Lung (tissue), 11 donors: ENCODE measurements at regions not wholly inside any gene's neighbourhood (a gene's known extent, or its start where the extent isn't known, plus 50 kb on each side); places are given as distances from the start of the nearest gene placed in this dataset.
A peak's percentile ranks its signal among the peaks of the same experiment; 100 is the strongest.

Experiments
- ATAC-seq: fragments of 200-7000 bp; cut with Tn5 transposase; one replicate; pipeline ENCODE4 v1.9.1; 2020; ENCODE audit warnings: moderate number of reproducible peaks; ENCODE audit not compliant: insufficient read depth, low FRiP score
- DNase-seq, 3 donors: peaks; one replicate each; pipeline ENCODE4 v3.0.0-alpha.2; 2013 to 2017
- H3K27ac ChIP-seq, 2 donors: one replicate each; pipeline ENCODE4 v1.5.1; 2013; ENCODE audit warnings: mild to moderate bottlenecking in 2 of 2, moderate library complexity in 2 of 2, control low read depth in 1 of 2, inconsistent platforms in 1 of 2, low read depth in 1 of 2, low read length in 1 of 2
- H3K27me3 ChIP-seq, 3 donors: one replicate each; pipeline ENCODE4 v1.5.1; 2013; ENCODE audit warnings: low read length in 2 of 3; ENCODE audit not compliant: control insufficient read depth in 3 of 3, insufficient read depth in 3 of 3
- H3K36me3 ChIP-seq, 4 donors: one replicate each; pipeline ENCODE4 v1.5.1; 2013; ENCODE audit warnings: low read length in 4 of 4, mild to moderate bottlenecking in 1 of 4, moderate library complexity in 1 of 4; ENCODE audit not compliant: control insufficient read depth in 4 of 4, insufficient read depth in 4 of 4
- H3K4me1 ChIP-seq, 5 donors: one replicate each; pipeline ENCODE4 v1.5.1; 2013; ENCODE audit warnings: low read length in 5 of 5, mild to moderate bottlenecking in 2 of 5, moderate library complexity in 1 of 5; ENCODE audit not compliant: control insufficient read depth in 5 of 5, insufficient read depth in 5 of 5
- H3K4me3 ChIP-seq: one replicate; pipeline ENCODE4 v1.5.1; 2013; ENCODE audit warnings: mild to moderate bottlenecking, control low read depth, moderate library complexity
- H3K9ac ChIP-seq, 2 donors: one replicate each; pipeline ENCODE4 v1.5.1; 2013; ENCODE audit warnings: low read length in 2 of 2, control low read depth in 1 of 2; ENCODE audit not compliant: insufficient read depth in 1 of 2
- H3K9me3 ChIP-seq, 4 donors: one replicate each; pipeline ENCODE4 v1.5.1; 2013; ENCODE audit warnings: low read length in 3 of 4, mild to moderate bottlenecking in 1 of 4, moderate library complexity in 1 of 4; ENCODE audit not compliant: control insufficient read depth in 4 of 4, insufficient read depth in 3 of 4
- WGBS, 2 donors: extraction: QIAGEN DNeasy Blood & Tissue Kit; methylation state at CpG; one replicate each; pipeline ENCODE4 v1.1.7; 2013; 5-methylcytosine and 5-hydroxymethylcytosine counted together
- TF ChIP-seq, protein P1 (sequence below): IDR thresholded peaks from 2 replicates; pipeline ENCODE4 v1.5.1; 2012; ENCODE audit warnings: mild to moderate bottlenecking; ENCODE audit errors: control extremely low read depth, extremely low read depth
- donor health status: control.
- donor health status: control.
- donor health status: Bipolar disorder and iron deficiency.
- donor health status: healthy.
- donor health status: DM: yes; HTN: yes; CAD: no.

DNA sequence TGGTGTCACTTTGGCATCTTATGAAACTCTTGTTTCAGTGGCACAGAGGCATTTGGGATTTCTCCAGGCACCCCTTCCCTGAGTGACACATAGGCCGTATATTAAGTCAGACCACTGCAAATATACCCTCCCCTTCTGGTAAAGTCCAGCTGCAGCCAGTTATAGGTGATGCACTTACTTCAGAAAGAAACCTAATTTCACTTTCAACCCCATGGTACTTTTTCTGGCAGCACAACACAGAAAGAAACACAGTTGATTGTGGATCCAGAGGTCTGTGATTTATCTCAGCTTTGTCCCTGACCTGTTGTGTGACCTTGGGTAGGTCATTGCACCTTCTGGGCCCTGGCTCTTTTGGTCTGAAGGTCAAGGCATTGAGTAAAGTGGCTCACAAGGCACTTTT is 173.2 kb downstream of the BUB3 start:
- Histone ChIP-seq H3K9ac (no peak overlapping the region), H3K27ac (no peak overlapping the region), H3K4me1 (no peaks in the 10 kb centered on the region), H3K36me3 (no peaks in the 10 kb centered on the region), H3K9me3 (peaks cover 0 to 8% (median 0%) of the 10 kb centered on the region in 4 donors), H3K27me3 (no peaks in the 10 kb centered on the region), H3K4me3 (no peak overlapping the region)
- WGBS, 2 donors: 88 to 89% methylated on average over 1 of the region's 1 CpG
- ATAC-seq (no peak), DNase-seq (no peak)
- TF ChIP-seq, protein P1, sequence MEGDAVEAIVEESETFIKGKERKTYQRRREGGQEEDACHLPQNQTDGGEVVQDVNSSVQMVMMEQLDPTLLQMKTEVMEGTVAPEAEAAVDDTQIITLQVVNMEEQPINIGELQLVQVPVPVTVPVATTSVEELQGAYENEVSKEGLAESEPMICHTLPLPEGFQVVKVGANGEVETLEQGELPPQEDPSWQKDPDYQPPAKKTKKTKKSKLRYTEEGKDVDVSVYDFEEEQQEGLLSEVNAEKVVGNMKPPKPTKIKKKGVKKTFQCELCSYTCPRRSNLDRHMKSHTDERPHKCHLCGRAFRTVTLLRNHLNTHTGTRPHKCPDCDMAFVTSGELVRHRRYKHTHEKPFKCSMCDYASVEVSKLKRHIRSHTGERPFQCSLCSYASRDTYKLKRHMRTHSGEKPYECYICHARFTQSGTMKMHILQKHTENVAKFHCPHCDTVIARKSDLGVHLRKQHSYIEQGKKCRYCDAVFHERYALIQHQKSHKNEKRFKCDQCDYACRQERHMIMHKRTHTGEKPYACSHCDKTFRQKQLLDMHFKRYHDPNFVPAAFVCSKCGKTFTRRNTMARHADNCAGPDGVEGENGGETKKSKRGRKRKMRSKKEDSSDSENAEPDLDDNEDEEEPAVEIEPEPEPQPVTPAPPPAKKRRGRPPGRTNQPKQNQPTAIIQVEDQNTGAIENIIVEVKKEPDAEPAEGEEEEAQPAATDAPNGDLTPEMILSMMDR: no peak

DNA sequence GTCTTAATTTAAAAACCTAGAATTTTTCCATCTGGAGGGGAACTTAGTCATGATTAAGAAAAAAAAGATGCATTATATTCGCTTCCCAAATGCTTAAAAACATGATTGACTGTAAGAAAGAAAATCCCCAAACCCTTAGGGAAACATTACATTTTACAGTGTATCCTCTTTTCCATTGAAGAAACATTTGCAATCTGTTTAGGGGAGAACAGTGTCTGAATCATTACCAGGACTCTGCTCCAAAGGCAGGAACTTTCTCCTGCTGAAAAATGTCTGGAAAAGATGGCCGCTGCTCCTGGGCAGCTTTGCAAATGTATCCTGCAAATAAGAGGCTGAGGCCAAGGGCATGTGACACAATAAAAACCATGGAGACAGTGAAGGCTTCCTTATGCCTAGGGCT is 173.7 kb downstream of the BUB3 start:
- H3K4me3 ChIP-seq: no peak overlapping the region
- no peak overlapping the region for H3K27ac ChIP-seq
- H3K4me1 ChIP-seq: no peaks in the 10 kb centered on the region
- H3K9ac ChIP-seq: no peak overlapping the region
- ATAC-seq: no peak
- TF ChIP-seq, protein P1: no peak
- H3K27me3 ChIP-seq: no peaks in the 10 kb centered on the region
- 79 to 91% methylated on average over 2 of the region's 2 CpGs for WGBS, 2 donors
- no peaks in the 10 kb centered on the region for H3K36me3 ChIP-seq
- peaks cover 0 to 8% (median 0%) of the 10 kb centered on the region in 4 donors for H3K9me3 ChIP-seq
- no peak for DNase-seq

DNA sequence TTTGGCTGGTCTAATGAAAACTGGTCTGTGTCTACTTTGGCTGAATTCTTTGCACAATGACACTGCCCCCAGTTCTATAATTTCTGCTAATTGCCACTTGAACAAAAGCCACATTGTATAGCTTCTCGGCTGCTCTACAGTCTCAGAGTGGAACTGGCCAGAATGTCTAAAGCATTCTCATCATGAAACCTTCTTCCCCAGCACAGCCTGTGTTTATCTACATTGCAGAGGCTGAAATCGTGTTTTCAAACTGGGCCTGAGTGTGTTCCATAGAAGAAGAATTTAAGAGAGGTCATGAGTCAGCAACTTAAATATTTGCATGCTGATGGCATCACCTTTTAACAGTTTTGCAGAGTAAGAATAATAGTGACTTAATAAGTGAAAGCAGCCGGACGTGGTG is 177.2 kb downstream of the BUB3 start:
- no peaks in the 10 kb centered on the region for H3K27me3 ChIP-seq
- no peaks in the 10 kb centered on the region for H3K36me3 ChIP-seq
- ATAC-seq (no peak), DNase-seq (peak in 1 of 3 donors; percentile 1)
- WGBS, 2 donors: 73 to 82% methylated on average over 4 of the region's 4 CpGs
- TF ChIP-seq, protein P1: no peak
- H3K4me1 ChIP-seq: no peaks in the 10 kb centered on the region
- H3K9me3 ChIP-seq: peaks cover 0 to 3% (median 1%) of the 10 kb centered on the region in 4 donors
- no peak overlapping the region for H3K27ac ChIP-seq
- no peak overlapping the region for H3K4me3 ChIP-seq
- H3K9ac ChIP-seq: no peak overlapping the region

DNA sequence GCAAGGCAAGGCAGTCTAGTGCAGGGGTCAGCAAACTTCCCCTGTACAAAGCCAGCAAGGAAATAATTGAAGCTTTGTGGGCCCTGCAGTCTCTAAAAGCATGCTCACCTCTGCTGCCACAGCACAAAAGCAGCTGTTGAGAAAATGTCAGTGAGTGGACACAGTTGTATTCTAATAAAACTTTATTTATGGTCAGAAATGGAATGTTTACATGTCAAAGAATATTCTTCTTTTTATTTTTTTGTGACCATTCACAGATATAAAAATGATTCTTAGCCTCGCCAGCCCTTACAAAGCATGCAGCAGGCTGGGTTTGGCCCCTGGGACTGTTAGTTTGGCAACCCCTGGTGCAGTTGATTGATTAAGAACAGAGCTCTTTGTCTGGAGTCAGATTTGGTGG is 192.4 kb downstream of the BUB3 start:
- H3K9me3 ChIP-seq: no peaks in the 10 kb centered on the region
- DNase-seq (no peak), ATAC-seq (no peak)
- TF ChIP-seq, protein P1: no peak
- no peak overlapping the region for H3K27ac ChIP-seq
- H3K4me1 ChIP-seq: no peaks in the 10 kb centered on the region
- no peak overlapping the region for H3K4me3 ChIP-seq
- no peaks in the 10 kb centered on the region for H3K36me3 ChIP-seq
- peaks cover 0 to 3% (median 0%) of the 10 kb centered on the region in 3 donors for H3K27me3 ChIP-seq
- WGBS, 2 donors: 84 to 93% methylated on average over 1 of the region's 1 CpG
- H3K9ac ChIP-seq: no peak overlapping the region
